Cardiac muscle cell (in vitro differentiated cells and primary cell): ENCODE measurements at regions not wholly inside any gene's neighbourhood (a gene's known extent, or its start where the extent isn't known, plus 50 kb on each side); places are given as distances from the start of the nearest gene placed in this dataset.

Source experiments
- DNase-seq, 2 donors: peaks; one replicate each; pipeline versions ENCODE4 v3.0.0 to v3.0.0-alpha.2; 2010 to 2017; ENCODE audit warnings: low read depth in 1 of 2, low spot score in 1 of 2
- H3K27ac ChIP-seq: fragments of 200-600 bp; sonication (generic); 2 replicates; pipeline ENCODE4 v1.5.1; 2016
- H3K27me3 ChIP-seq: fragments of 200-600 bp; sonication (generic); 2 replicates; pipeline ENCODE4 v1.6.0; 2016; ENCODE audit warnings: control low read depth
- H3K36me3 ChIP-seq: fragments of 200-600 bp; sonication (generic); 2 replicates; pipeline ENCODE4 v1.5.1; 2016; ENCODE audit warnings: control low read depth
- H3K4me1 ChIP-seq: fragments of 200-600 bp; sonication (generic); 2 replicates; pipeline ENCODE4 v1.8.1; 2017; ENCODE audit warnings: low read depth, mild to moderate bottlenecking, mixed run types
- H3K4me3 ChIP-seq: fragments of 200-600 bp; sonication (generic); 2 replicates; pipeline ENCODE4 v1.5.1; 2016; ENCODE audit warnings: mild to moderate bottlenecking
- H3K9me3 ChIP-seq: fragments of 200-600 bp; sonication (generic); 2 replicates; pipeline ENCODE4 v1.5.1; 2017; ENCODE audit warnings: low read depth, mild to moderate bottlenecking, control low read depth
- TF ChIP-seq, protein P1 (sequence below): IDR thresholded peaks from 2 replicates; pipeline ENCODE4 v1.5.1; 2012; ENCODE audit warnings: low read depth, mild to moderate bottlenecking, low read length

DNA sequence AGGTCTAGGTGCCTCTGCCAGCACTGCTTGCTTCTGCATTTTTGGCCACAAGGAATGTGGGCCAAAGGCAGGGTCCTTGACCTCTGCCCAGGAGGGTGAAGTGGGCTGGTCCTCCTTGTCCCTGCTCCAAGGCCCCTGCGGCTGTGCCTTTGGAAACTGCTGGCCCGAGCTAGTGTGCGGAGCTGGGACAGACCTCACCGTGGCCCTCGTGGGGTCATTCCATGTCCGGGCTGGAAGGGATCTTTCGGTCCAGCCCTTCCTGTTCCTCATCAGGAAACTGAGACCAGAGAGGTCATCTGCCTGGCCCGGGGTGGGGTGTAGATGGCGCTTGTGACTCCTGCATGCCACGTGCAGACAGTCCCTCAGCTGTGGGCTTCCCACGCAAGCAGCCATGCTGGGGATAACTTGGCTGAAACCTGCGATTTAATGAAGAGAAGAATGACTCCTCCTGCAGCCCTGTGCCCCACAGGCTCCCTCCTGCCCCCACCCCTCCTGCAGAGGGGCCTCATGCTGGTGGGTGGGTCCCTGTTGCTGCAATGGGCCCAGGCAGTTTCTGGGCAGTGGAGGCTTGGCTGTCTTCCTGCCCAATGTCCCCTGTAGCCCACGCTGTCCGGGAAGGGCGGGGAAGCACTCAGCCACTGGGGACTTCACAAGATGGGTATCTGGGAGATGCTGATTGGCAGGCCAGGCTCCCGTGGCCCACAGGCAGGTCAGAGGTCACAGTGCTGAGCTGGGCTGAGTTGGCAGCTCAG is 245.2 kb downstream of the SEC14L1 start:
- H3K27me3 ChIP-seq = no peaks in the 10 kb centered on the region
- H3K36me3 ChIP-seq = no peaks in the 10 kb centered on the region
- TF ChIP-seq, protein P1, sequence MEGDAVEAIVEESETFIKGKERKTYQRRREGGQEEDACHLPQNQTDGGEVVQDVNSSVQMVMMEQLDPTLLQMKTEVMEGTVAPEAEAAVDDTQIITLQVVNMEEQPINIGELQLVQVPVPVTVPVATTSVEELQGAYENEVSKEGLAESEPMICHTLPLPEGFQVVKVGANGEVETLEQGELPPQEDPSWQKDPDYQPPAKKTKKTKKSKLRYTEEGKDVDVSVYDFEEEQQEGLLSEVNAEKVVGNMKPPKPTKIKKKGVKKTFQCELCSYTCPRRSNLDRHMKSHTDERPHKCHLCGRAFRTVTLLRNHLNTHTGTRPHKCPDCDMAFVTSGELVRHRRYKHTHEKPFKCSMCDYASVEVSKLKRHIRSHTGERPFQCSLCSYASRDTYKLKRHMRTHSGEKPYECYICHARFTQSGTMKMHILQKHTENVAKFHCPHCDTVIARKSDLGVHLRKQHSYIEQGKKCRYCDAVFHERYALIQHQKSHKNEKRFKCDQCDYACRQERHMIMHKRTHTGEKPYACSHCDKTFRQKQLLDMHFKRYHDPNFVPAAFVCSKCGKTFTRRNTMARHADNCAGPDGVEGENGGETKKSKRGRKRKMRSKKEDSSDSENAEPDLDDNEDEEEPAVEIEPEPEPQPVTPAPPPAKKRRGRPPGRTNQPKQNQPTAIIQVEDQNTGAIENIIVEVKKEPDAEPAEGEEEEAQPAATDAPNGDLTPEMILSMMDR = no peak
- H3K4me3 ChIP-seq = no peak overlapping the region
- DNase-seq = peak in 1 of 2 donors; percentile 54
- H3K27ac ChIP-seq = peak overlapping the region; percentile 90
- H3K9me3 ChIP-seq = no peaks in the 10 kb centered on the region
- H3K4me1 ChIP-seq = peaks cover 78% of the 10 kb centered on the region

DNA sequence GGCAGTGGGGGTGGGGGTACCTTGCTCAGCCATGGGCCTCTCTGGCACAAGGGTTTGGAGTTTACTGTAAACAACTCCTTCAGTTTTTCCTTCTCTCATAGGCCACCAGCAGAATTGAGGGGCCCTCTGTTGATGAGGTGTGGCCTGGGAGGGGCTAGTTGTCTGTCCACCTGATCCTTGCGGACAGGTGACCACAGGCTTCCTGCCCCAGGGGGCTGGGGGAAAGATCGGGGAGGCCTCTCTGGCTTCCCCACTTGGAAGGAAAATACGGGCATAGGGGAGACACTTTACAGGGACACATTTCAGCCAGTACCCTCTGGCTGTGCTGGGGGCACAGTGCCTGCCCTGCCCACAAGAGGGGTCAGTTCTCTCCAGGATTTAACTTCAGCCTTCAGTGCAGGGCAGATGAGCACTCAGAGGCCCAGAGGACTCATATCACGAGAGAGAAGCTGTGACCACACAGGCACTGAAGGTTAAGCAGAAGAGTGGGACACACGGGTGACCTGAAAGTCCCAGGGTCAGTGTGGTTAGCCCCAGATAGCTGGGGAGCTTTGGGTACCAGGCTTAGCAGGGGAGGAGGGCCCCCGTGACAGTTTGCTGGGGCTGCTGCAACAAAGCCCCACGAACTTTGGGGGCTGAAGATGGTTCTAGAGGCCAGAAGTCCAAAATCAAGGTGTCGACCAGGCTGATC is 245.9 kb downstream of the SEC14L1 start:
- TF ChIP-seq, protein P1 = no peak
- peak overlapping the region; percentile 90 for H3K27ac ChIP-seq
- H3K4me3 ChIP-seq = no peak overlapping the region
- peaks cover 77% of the 10 kb centered on the region for H3K4me1 ChIP-seq
- no peak for DNase-seq
- no peaks in the 10 kb centered on the region for H3K9me3 ChIP-seq
- no peaks in the 10 kb centered on the region for H3K36me3 ChIP-seq
- H3K27me3 ChIP-seq = no peaks in the 10 kb centered on the region

DNA sequence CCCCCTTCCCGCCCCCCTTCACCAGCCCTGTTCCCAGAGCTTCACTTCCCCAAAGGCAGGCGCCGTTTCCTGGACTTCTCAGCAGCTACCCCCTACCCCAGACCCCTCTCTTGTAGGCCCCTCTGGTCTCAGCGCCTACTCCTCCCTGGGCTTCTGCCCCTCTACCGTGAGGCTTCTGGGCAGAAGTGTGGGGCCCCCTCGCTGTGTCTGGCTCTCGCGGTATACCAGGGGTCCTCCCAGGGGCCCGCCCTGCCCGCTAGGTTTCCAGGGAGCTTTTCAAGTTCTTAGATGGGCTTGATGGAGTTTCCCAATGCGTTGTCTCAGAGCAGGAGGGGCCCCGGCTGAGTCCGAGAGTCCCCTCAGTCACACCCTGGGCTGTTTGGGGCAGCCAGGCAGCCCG is 247.1 kb downstream of the SEC14L1 start:
- Histone ChIP-seq H3K27ac (peak overlapping the region; percentile 90), H3K9me3 (no peaks in the 10 kb centered on the region), H3K4me3 (no peak overlapping the region), H3K36me3 (no peaks in the 10 kb centered on the region), H3K4me1 (peaks cover 75% of the 10 kb centered on the region), H3K27me3 (no peaks in the 10 kb centered on the region)
- no peak for DNase-seq
- TF ChIP-seq, protein P1 = no peak

DNA sequence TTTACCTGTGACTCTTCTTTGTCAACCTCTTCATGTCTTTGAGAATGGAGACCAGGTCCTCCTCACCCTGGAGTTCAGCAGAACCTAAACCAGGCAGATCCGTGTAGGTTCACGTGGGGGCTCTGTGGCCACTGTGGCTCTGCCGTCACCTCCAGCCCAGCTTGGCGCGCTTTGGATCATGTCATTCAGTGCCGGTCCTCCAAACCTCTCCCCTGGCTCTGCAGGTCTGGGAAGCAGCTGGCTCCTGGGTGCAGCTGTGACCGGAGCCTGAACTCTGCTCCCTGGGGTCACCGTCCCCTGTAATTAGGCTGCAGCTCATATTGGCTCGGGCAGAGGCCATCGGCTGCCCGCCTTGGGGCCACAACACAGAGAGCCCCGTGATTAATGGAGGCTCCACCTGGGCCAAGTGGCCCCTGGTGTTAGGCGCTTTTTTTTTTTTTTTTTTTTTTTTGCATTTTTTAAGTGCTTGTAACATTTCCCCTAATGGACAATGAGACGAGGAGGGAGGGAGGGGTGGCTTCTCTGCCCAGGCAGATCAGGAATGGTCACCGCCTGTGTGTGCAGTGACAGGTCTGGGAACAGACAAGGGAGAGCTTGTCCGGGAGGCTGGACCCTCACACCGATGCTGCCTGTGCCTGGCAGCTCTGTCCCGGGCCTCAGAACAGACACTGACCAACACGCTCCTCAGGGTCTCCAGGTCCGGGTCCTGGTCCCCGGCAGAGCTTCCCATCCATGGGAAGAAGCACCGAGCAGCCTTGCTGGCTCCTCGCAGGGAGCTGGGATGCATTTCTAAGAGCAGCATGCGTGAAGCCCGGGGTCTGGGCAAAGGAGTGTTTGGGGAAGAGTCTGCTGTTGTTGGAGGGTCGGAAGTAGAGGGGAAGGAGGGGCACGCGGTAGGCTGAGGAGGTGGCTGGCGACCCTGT is 247.9 kb downstream of the SEC14L1 start:
- H3K27me3 ChIP-seq = no peaks in the 10 kb centered on the region
- no peaks in the 10 kb centered on the region for H3K36me3 ChIP-seq
- peaks cover 79% of the 10 kb centered on the region for H3K4me1 ChIP-seq
- no peak overlapping the region for H3K4me3 ChIP-seq
- DNase-seq = no peak
- no peaks in the 10 kb centered on the region for H3K9me3 ChIP-seq
- peak overlapping the region; percentile 90 for H3K27ac ChIP-seq
- TF ChIP-seq, protein P1 = no peak

DNA sequence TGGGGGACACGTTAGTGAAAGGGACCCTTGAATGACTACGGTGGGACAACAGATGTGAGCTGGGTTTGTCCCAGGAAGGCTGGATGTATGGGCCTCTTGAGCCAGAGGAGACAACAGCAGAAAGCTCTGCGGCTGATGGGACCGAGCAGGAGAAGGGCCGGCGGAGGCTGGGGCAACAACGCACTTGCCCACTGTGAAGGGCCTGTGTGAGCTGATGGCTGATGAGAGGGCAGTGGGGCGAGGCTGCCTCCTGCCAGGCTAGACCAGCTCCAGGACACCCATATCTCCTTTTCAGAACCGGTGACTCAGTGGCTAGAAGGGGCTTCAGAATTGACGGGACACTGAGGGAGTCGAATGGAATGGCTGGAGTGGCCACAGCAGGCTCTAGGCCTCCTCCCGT is 250.1 kb downstream of the SEC14L1 start:
- H3K27me3 ChIP-seq = no peaks in the 10 kb centered on the region
- DNase-seq = no peak
- TF ChIP-seq, protein P1 = no peak
- H3K4me1 ChIP-seq = peaks cover 70% of the 10 kb centered on the region
- no peaks in the 10 kb centered on the region for H3K9me3 ChIP-seq
- no peak overlapping the region for H3K4me3 ChIP-seq
- H3K36me3 ChIP-seq = no peaks in the 10 kb centered on the region
- H3K27ac ChIP-seq = peak overlapping the region; percentile 50
